Activated T-cell treated with anti-CD3 and anti-CD28 coated beads for 24 hours (primary cell): ENCODE measurements at regions not wholly inside any gene's neighbourhood (a gene's known extent, or its start where the extent isn't known, plus 50 kb on each side); places are given as distances from the start of the nearest gene placed in this dataset.

ENCODE experiments used
- DNase-seq: peaks from one replicate; pipeline ENCODE4 v3.0.0-alpha.2; 2020; ENCODE audit warnings: low read depth

DNA sequence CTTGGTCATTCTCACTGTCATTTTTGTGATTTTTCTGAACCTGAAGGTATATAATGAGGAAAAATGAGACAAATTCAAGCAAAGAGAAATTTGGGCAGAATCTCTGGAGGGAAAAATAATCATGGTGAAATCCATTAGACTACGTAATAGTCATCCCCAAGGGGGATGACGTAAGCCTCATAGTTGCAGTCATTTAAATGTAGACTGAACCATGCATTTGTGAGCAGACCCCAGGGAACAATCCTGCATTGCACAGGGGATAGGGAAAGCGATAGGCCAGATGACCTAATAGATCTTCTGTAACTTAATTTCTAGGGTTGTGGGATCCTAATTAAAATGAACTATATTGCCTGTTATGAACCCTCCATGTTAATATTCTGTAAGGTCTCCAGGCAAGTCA is 167.4 kb upstream of the C1orf21 start:
- no peak for DNase-seq

- no peak for DNase-seq
Measured at GRCh38 chr1:184219883-184220282, 166.9 kb upstream of the C1orf21 start.

DNA sequence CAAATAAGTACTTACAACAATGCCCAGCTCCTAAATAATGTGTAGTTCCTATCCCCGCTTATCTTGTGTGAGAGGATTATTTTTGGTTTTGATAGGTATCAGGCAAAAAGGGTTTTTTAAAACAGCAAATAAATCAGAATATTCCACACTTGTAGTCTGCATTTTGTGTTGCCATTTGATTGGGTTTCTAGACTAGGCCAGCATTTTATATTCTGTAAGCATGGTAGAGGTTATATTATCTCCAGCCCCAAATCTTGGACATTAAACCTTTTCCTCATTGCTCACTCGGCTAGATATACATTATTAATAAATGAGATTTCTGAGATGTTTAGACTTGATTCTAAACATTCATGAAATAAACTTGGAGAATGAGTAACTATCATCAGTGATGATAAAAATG is 165.7 kb upstream of the C1orf21 start:
- no peak for DNase-seq

DNA sequence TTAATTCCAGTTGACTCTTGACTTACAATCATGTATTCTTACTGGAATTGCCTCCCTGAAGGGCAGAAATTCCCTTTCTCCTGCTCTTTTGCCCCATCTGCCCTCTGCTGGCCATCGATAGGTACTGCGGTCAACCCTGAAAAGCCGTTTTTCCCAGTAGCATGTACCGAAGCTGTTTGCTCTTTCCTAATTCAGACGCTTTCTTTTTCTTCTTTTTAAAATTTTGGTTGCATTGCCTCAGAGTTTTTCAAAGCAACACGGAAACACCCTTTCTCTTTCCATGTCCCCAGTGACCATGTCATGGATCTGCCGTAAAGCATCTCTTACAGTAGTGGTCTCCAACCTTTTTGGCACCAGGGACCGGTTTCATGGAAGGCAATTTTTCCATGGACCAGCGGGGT is 164.2 kb upstream of the C1orf21 start:
- peak; percentile 20 for DNase-seq

DNA sequence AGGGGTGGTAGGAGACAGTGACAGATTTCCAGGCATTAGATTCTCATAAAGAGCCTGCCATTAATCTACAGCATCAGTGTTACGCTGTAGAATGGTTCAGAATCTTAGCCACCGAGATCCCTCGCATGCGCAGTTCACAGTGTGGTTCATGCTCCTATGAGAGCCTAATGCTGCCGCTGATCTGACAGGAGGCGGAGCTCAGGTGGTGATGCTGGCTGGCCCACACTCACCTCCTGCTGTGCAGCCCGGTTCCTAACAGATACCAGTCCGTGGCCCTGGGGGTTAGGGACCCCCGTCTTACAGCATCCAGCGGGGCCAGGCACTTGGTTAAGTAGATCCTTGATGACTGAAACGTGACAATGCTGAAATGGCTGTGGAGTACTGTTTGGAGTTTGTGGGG is 163.6 kb upstream of the C1orf21 start:
- no peak for DNase-seq

- DNase-seq, result no peak
Measured at GRCh38 chr1:184225283-184226099, 161.3 kb upstream of the C1orf21 start.

- no peak for DNase-seq
Measured at GRCh38 chr1:184226100-184226487, 160.7 kb upstream of the C1orf21 start.

- DNase-seq, result no peak
Measured at GRCh38 chr1:184228558-184228957, 158.3 kb upstream of the C1orf21 start.

DNA sequence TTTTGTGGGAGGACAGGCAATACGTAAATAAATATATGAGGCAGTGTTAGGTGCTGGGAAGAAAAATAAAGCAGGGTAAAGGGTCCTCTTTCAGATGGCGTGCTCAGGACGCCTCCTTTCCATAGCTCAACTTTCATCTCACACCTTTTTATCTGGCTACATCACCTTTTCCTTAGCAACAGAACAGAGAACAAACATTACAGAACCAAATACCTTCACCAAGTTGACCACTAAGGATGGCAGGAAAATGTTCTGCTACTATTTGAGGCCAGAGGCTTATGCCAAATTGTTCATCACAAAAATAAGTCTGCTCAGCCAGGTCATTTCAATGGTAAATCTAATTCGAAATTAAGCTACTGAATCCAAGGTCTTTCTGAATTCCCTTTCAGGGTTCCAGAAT is 149.2 kb upstream of the C1orf21 start:
- no peak for DNase-seq

DNA sequence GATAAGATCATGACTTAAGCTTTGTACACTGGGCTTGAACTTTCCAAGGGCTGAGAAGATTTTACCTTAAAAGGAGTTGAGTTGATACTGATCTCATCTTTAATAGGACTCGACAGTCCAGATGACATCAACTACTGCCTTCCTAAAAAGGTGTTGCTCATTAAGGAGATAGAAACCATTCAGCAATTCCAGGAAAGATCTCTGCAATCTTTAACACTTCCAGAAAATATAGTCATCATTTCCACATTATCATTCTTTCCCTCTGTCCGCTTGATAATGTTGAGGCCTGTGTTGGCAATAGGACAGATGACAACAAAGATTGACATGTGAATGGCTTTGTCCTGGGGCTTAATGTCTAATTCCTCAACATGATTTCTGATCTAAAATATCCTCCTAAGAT is 145.4 kb upstream of the C1orf21 start:
- DNase-seq, result no peak

DNA sequence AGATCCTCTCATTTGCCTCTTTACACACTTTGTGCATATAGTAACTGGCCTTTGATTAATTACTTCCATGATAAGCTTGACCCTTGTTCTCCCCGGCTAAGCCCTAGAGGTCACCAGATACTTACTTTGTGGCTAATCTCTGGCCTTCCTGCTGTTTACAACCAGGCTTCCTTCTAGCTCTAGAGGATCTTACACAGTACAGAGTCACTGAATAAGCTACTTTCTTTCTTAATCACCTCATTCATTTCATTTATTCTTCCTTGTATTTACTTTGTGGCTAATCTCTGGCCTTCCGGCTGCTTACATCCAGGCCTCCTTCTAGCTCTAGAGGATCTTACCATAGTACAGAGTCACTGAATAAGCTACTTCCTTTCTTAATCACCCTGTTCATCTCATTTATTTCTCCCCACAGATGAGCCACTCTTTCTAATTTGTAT is 144.3 kb upstream of the C1orf21 start:
- no peak for DNase-seq

GRCh38 chr1:184244962-184245361 is 141.9 kb upstream of the C1orf21 start:
- DNase-seq, result no peak

DNA sequence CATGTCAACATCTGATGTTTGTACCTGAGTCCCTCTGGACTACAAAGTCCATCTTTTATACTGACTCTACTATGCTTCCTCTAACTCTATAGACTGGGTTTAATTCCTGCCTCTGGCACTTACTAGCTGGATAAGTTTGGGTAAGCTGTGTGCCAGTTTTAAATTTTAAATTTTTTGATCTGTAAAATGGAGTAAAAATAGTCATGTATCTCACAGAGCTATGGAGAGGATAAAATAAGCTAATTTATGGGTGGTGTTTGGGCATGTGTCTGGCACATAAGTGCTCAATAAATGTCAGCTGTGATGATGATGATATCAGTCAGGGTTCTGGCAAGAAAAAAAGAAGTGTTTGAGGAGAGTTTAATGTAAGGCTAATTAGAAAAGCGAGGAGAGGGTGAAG is 139.2 kb upstream of the C1orf21 start:
- DNase-seq, result no peak

GRCh38 chr1:184253921-184254320 is 132.9 kb upstream of the C1orf21 start:
- no peak for DNase-seq

- no peak for DNase-seq
Measured at GRCh38 chr1:184254849-184255248, 132.0 kb upstream of the C1orf21 start.

DNA sequence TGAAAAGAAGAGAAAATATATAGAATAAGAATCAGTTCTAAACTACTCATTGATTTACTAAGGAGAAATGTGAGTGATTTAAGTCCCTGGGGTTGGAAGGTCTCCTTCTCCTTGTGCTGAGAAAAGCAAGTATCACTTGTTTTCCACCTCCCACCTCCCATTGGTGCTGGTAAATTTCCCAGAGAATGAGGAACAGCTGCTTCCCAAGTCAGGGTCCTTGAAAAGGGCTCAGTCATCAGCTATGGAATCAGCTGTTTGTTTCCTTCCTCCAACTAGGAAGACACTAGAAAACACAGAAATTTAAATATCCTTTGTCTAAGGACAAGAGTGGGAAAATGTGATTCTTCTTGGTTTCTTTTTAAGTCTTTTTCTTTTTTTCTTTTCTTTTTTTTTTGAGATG is 131.3 kb upstream of the C1orf21 start:
- DNase-seq, result no peak

- no peak for DNase-seq
Measured at GRCh38 chr1:184257873-184258272, 129.0 kb upstream of the C1orf21 start.

DNA sequence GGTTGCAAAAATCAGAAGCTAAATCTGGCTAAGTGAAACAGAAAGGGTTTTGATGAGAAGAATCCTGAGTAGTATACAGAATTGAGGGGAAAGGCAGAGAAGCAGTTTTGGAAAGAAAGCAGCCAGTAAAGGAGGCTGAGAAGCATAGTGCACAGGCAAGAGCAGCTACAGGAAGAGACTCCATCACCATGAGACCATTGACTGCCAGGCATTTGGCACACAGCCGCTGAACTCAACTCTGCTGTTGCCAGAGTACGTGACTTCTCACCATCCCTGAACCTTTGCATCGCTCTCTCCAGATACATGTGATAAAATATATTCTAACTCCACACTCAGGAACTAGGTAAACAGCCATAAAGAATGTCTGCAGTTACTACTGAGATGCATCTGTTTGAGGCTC is 128.3 kb upstream of the C1orf21 start:
- DNase-seq, result no peak

- no peak for DNase-seq
Measured at GRCh38 chr1:184260382-184260781, 126.4 kb upstream of the C1orf21 start.

GRCh38 chr1:184262109-184262508 is 124.7 kb upstream of the C1orf21 start:
- DNase-seq, result no peak

DNA sequence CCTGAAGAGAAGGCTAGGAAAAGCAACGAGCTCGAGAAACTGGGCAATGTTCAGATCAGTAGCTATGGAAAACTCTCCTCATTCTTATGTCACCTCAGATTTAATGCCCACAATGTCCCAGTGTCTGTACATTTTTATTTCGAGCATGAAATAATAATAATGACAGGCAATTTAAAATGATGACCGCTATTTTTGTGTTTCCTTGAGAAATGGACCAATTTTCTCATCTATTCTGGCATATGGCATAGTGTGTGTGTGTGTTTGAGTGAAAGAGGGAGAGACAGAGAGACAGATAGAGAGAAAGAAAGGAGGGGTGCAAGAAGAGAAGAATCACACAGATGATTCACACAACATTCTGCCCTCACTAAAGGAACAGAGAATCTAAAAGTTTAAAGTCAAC is 119.1 kb upstream of the C1orf21 start:
- DNase-seq, result no peak

- DNase-seq, result no peak
Measured at GRCh38 chr1:184270556-184270955, 116.3 kb upstream of the C1orf21 start.

- DNase-seq, result no peak
Measured at GRCh38 chr1:184272175-184272866, 114.5 kb upstream of the C1orf21 start.

DNA sequence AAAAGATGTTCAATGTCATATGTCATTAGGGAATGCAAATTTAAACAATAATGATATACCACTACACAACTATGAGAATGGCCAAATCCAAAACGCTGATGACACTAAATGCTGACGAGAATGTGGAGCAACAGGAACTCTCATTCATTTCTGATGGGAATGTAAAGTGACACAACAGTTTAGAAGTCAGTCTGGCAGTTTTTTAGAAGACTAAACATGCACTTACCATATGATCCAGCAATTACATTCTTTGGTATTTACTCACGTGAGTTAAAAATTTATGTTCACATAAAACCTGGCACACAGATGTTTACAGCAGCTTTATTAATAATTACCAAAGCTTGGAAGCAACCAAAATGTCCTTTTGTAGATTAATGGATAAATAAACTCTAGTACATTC is 110.4 kb upstream of the C1orf21 start:
- DNase-seq, result no peak
